DMS153 (cell line): ENCODE measurements at regions not wholly inside any gene's neighbourhood (a gene's known extent, or its start where the extent isn't known, plus 50 kb on each side); places are given as distances from the start of the nearest gene placed in this dataset.

Experiments
- DNase-seq: peaks from one replicate; lab custom pipeline; 2025; lab: John Stamatoyannopoulos, UW

DNA sequence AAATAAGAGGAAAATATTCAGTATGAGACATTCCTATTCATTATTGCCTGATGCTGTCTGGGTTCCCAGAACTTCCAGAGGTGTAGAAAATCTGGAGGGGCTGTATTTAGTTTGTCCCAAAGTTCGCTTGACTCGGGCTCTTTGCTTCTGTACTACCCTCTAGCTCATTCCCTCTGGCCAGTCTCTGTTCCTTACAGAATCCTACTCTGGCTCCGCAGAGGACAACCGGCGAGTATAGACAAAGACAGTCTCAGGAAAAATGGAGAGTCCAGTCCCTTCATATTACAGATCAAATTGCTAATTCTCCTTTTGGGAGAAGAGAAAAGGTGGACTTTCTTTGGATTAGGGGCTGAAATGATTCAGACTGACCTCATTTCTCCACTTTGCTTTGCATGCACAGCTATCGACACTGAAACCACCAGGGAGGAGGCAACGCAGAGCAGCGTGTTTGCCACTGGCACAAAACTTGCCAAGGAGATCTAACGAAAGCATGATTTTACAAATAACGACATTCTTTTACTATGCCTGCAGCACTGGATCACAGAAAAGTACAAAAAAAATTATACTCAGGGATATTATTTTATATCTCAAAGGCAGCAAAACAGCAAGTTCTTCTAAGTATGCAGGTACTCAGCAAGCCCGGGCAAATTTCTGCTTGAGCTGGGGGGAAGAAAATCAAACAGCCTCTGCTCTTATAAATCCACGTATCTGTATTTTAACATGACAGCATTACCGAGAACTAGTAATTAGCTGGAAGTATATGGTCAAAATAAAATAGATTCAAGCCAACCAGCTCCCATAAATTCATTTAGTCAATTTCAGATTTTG lies 279.7 kb downstream of the NPR3 start:
- no peak for DNase-seq

DNA sequence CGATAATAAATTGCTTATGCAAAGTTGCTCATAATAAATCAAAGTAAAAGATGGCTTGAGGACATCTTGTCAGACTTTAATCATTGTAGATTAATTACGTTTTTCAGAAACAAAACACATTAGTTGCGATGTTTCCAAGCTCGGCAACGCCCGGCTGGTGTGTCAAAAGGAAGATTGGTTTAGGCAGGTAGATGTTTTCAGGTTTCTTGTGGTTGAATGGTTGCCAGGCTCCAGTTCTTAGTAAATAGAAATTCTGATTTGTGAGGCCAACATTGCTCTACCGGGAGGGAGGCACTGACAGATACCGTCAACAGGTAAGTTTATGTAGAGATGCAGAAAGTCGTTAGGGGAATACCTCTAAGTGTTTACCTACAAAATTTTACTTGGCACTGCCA lies 280.3 kb downstream of the NPR3 start:
- DNase-seq = no peak

DNA sequence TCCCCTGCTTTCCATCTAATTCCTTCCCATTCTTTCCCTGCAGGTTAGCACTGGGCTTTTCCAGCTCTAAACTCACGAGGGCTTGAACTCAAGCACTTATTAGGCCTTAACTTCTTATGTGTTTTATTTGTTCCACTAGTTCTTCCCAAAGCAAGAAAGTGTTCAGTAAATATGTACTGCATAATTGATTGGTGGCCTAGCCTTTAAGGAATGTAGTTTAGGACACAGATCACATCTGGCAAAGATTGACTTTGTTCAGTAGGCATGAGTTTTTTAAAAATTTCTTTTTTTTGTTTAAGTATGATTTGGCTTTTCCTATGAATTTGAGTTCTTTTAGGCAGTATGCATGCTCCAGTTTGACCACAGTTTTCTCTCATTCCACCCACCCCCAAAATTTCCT lies 285.2 kb downstream of the NPR3 start:
- DNase-seq = no peak

DNA sequence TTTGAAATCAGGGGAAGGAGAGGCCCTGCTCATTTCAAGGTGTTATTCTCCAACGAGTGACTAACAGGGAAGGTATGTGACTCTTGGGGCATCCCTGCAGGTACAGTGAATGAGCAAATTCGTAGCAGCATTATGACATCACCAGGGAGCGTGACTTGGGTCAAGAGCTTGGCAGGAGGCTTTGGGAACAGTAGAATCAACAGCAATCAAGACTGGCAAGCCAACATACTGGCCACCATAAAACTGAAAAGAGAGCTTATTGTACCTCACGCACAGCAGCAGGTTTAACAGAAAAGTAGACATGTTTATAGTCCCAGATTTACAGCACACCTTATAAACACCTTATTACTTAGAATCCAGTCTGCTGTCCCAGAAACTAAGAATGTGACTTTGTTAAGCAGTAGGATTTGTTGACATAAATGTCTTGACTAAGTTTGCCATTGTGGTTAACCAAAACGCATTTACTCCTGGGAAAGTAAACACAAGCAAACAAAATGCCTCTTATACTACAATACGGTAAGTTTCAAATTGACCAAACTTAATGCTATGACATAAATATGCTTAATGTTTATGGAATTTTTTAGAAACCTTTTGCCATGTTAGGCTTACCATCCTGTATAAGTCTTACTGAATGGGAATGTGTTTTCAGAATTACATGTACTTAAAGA lies 297.8 kb downstream of the NPR3 start:
- DNase-seq = no peak

DNA sequence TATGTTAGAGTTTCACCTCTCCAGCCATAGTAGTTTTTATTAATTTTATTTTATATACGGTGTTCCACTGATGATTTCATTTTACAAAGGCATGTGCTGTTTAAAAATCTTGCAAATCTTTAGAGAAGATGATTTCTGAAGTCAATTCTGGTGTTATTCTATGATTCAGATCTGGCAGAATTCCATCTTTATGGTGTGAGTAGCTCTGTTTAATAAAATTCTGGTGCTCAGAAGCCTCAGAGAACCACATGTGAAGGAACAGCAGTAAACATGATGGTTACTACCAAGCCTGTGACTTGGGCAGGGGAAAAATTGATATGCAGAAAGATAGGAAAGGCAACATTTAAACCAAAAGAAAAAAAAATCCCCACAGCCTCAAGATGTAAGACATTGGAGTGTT lies 299.7 kb downstream of the NPR3 start:
- no peak for DNase-seq

DNA sequence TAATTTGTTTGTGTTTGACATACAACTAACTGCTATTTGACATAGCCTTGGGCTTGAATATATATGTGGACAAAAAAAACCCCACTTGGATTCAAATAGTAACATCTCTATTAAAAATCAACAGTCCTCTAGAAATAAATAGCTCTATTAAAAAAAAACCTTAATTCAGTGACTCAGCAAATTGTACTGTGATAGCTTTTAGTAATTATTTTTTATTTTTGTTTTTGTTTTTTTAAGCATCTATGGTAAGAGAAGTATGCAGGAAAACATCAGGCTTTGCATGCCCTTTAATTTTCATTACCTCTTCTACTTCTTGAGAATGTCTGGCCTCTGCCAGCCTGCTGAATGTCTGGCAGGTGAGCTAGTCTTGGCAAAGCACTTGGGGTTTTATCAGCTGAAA lies 300.7 kb downstream of the NPR3 start:
- no peak for DNase-seq

DNA sequence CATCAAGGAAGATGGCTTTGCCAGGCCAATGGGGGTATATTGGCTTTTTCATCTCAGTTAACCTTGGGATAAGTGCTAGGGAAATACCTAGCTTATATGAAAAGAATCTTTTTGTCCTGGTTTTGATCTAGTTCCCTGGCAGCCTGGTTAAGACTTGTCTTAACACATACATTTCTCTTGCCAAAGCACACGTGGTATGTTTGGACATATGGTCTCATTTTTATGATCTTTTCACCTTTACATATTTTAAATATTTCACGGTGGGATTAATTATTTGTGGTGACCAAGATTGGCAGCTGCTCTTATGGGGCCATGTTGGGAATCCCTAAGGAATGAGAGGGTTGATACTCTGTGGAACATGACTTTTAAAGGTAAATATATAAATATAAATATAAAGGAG lies 312.5 kb downstream of the NPR3 start:
- no peak for DNase-seq

DNA sequence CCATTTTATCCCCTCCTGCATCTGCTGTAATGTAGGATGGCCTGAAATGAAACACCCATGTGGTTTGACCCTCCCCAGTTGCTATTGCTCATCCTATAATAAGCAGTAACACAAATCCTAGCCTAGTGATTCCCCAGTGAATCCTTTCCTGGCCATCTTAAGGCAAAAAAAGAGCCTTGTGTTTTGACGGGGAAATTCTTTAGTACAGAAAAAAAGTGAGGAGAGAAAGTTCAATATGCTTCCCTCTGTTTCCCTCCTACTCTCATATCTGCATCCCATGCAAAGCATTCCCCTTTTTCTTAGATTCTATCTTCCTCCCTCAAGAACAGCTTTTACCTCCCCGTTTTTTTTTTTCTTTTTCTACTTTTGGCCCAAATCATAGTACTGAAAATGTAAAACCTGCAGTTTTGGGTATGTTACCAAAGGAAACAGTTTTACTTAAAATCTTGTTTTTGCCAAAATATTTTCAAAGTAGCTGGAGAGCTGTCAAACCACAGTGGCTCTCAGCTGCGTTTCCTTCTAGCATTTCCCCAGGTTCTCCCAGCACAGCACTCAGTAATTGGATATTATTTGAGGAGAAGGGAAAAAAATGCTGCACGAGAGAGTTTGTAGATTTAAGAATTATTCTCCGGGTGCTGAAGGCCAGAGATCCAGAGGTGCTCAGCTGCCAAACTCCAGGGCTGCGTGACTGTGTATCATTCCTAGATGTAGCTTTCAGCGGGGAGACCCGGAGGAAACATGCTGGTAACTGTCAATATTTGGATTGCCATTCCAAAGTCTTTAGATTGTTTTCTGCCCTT lies 321.4 kb downstream of the NPR3 start:
- DNase-seq = no peak

DNA sequence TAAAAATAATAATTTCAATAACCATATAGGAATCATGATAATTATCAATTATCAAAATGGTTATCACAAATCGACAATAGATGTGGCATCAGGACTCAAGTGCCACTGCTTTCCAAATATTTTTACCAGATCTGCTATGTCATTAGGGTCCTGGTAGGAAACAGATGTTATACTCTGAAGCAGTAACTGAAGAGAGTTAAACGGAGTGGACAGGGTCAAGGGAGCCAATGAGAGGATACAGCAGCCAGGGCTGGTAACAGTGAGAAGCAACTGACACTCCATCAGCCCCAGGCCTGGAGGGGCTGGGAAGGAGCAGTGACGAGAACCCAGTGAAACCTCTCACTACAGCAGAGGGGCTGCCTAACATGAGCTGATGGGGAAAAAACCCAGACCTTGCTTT lies 322.4 kb downstream of the NPR3 start:
- no peak for DNase-seq

DNA sequence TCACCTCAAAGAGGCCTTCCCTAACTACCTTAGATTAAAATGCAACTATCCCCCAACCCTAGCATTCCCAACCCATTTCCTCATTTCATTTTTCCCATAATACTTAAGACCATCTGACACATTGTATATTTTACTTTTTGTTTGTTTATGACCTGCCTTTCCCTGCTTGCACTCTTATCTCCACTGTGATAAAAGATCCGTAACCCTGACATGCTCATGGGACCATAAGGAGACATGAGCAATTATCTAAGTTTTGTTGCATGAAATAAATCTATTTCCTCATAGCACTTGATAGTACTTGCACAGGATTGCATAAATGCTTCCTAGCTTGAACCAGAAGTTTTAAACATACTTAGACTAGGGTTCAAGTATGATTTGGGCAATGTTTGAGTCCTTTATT lies 323.7 kb downstream of the NPR3 start:
- DNase-seq = no peak

DNA sequence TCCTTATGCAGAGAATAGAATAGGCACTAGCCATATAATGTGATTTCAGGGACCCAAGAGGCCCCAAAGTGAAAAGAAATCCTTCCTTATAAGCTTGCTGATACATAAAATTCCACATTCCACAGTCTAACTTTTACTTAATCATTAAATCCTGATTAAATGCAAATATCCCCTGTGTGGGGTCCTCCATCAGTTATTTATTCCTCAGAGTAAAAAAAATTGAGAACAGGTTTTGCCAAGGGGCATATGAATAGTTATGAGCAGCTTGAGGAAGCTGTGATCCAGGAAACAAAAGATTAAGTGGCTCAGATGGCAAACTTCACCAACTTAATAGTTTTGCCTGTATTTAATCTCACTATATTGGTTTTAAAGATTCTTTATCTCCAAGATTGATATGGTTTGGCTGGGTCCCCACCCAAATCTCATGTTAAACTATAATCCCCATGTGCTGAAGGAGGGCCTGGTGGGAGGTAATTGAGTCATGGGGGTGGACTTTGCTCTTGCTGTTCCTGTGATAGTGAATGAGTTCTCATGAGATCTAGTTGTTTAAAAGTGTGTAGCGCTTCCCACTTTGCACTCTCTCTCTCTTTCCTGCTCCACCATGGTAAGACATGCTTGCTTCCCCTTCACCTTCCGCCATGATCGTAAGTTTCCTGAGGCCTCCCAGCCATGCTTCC lies 324.9 kb downstream of the NPR3 start:
- DNase-seq = no peak

DNA sequence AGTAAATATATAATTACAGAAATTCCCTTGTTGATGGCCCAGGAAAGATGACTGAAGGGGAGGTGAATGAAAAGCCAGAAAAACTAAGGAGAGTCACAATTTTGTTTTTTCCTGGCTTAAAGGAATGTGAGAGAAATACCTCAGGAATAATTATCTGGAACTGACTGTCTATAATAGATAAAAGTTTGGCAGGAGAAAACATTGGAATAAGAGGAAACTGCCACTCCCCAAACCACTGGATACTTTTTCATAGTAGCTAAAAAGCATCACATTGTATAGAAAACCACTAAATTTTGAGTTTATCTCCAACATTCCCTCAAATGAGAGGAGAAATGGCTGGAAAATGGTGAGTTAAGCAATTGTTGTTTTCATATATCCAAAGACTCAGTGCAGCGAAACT lies 326.0 kb downstream of the NPR3 start:
- DNase-seq = no peak

DNA sequence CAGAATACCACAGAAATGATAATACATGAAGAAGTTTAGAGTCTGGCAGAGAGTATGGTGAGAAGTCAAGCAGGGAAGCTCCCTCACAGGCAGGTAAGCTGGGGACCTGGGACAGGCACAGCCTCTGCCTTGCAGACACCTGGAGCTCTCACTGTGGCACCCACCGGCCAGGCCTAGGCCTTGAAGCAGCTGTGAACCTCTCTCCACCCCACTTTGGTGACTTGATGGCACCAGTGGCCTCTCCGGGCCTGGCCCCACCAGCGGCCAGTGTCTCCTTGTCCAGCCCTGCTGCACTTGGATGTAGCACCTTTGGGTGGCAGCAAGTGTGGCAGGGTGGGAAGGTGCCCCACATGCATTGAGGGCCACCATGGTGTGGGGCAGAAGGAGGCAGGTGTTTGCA lies 330.5 kb downstream of the NPR3 start:
- DNase-seq = no peak

DNA sequence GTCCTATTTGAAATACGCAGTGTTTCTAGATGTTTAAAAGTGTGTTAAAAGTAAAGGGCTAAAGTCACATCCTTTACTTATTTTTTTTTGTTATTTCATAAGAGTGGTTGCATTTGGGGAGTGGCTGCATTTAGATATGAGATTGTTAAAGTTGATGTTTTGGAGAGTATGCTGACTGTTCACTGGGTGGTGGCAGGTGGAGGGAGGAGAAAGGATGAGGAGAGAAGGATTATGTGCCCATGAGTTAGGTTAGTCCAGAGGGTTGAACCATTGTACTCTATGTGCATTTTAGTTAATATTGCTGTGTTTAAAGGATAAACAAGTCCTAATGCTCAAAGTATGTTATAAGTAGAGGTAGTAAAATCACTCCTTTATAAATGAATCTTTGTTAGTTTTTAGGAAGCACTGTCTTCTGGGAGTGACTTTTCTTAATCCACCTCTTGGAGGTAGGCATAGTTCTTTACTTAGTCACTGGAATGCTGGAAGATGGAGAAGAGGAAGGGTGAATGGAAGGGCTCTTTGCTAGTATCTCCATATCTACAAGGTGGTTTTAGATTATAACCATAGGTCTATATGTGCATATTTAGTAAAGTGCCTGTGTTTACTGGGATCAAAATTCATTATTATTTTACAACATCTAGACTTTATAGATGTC lies 332.3 kb downstream of the NPR3 start:
- no peak for DNase-seq

DNA sequence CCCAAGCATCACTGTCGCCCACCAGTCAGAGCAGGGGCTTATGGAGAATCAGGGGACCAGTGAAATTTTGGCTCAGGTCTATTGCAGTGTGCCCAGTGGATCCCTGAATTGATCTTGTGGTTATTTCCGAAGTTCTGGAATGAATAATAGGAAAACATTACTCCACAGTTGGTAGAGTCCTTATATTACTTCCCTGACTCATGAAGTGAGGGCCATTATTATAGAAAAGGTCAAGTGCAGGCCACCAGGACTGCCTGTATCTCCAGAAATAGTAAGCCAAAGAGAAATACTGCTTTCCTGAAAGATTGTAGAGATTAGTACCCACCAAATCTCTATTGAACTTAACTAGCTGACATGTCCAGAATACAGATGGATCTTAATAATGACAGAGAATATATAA lies 335.0 kb downstream of the NPR3 start:
- no peak for DNase-seq

DNA sequence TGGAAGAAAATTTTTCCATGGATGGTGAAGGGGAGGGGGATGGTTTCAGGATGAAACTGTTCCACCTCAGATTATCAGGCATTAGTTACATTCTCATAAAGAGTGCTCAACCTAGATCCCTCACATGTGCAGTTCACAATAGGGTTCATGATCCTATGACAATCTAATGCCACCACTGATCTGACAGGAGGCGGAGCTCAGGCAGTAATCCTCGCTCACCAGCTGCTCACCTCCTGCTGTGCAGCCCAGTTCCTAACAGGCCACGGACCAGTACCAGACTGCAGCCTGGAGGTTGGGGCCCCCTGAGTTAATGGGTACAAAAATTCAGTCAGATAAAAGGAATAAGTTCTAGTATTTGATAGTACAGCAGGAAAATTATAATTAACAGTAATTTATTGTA lies 337.2 kb downstream of the NPR3 start:
- no peak for DNase-seq

DNA sequence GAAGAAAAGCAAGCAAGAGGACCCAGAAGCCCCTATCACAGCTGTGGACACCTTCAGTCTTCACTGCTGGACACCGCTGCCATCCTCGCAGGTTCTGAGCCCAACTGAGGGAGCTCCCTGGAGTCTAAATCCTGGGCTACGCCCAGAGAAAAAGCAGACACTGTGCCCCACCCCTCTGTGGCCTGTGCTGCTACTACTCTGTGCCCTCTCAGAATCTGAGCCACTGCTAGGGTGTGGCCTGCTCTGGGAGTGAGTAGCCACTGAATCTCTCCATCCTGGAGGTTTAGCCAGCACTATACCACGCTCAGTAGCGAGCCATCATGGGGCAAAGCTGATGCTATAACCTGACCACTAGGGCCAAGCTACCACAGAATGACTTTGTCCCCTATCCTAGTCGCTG lies 338.2 kb downstream of the NPR3 start:
- no peak for DNase-seq

DNA sequence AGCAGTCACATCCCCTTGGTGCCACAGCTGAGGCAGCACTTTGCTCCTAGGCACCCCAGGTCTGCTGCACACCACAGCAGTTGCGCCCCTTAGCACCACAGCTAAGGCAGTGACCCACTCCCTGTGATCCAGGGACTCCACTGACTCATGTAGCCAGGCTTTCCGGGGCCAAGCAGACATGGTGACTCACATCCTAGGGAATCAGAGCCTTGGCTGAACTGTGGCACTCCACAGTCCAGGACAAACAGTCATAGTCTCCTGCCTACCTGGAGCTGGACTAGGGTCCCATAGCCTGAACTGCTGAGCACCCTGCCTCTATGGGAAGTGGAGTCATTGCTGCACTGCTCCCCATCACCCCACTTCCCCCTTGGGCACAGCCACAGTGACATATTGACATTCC lies 338.7 kb downstream of the NPR3 start:
- DNase-seq = no peak

DNA sequence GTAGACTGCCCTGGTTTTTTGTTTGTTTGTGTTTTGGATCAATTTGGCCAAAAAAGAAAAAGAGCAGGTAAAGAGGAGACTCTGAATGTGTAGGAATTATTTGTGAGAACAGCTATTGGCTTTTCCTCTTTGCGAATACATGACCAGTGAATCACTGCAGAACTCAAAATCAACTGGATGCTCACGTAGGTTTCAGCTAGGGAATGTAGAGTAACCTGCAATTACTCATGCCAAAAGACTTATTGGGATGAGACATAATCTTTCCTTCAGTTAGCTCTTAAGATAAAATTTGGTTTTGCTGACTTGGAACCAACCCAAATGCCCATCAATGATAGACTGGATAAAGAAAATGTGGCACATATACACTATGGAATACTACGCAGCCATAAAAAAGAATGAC lies 348.0 kb downstream of the NPR3 start:
- no peak for DNase-seq

DNA sequence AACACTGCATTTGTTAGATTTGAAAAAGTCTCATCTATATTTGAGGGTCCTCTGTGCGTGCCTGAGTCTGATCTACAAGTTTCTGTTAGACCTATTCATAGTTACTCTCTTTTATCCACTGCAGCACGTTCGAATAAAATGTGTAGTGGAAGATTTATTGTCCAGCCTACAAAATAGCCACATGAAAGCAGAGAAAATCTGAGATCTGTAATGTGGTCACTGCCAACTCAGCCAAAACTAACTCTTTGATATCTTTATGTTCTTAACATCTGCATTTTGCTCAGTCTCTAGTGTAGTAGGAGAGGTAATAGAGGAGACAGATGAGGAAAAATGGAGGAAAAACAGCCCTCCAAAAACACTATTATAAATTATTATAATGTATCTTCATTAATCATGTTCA lies 354.0 kb downstream of the NPR3 start:
- no peak for DNase-seq

DNA sequence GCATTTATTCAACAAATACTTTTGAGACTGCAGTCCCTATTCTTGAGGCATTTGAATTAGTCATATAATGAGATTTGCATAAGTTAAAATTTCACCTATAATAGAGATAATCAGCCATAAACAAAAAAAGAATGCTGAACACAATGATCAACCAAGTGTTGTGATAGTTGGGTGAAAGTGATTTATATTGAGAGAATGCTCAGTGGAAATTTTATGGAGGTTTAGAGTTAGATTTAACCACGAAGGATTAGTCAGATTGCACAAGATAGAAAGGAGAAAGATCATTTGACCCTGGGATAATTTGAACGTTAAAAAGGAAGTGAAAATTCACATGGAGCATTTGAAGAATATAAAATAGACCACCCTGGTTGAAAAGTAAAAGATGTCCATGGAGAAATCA lies 356.2 kb downstream of the NPR3 start:
- DNase-seq = no peak

DNA sequence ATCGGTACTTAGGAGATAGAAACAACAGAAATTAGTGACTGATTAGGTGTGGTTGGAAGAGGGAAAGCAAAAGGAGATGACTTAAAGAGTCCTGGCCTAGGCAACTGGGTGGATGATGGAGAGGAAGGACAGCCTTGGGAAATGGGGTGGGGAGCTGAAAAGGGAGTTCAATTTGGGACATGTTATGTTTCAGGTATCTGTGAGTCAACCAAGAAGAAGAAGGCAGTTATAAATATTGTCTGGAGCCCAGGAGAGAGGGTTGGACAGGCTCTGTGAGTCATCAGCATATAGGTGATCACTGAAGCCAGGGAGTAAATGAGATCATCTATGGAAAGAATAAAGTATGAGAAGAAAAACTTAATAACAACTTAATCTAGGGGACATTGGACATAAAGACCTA lies 357.7 kb downstream of the NPR3 start:
- no peak for DNase-seq
